ENCODE measurements at regions not wholly inside any gene's neighbourhood (a gene's known extent, or its start where the extent isn't known, plus 50 kb on each side); places are given as distances from the start of the nearest gene placed in this dataset.
"Not testable (repeated sequence)": the region's sequence is repeated elsewhere in the genome, so short reads cannot be mapped to it uniquely, and the experiment has no call there.

DNA sequence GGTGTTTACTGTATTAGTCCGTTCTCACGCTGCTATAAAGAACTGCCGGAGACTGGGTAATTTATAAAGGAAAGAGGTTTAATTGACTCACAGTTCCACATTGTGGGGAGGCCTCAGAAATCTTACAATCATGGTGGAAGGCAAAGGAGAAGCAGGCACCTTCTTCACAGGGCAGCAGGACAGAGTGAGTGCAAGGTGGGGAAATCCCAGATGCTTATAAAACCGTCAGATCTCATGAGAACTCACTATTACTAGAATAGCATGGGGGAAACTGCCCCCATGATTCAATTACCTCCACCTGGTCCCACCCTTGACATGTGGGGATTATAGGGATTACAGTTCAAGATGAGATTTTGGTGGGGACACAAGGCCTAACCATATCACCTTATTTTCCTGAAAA lies 60.1 kb upstream of the IFNGR1 start:
- not testable (repeated sequence) for H3K27me3 ChIP-seq (ENCODE audit: control insufficient read depth, insufficient read depth, low read length); H3K27ac ChIP-seq (ENCODE audit: low read length); H3K9me3 ChIP-seq (ENCODE audit: control insufficient read depth, low read depth, low read length); H3K36me3 ChIP-seq (ENCODE audit: control insufficient read depth, low read depth, low read length); H3K4me1 ChIP-seq (ENCODE audit: control insufficient read depth, low read depth, low read length); H3K9ac ChIP-seq (ENCODE audit: low read length); H3K4me3 ChIP-seq (ENCODE audit: low read length)

DNA sequence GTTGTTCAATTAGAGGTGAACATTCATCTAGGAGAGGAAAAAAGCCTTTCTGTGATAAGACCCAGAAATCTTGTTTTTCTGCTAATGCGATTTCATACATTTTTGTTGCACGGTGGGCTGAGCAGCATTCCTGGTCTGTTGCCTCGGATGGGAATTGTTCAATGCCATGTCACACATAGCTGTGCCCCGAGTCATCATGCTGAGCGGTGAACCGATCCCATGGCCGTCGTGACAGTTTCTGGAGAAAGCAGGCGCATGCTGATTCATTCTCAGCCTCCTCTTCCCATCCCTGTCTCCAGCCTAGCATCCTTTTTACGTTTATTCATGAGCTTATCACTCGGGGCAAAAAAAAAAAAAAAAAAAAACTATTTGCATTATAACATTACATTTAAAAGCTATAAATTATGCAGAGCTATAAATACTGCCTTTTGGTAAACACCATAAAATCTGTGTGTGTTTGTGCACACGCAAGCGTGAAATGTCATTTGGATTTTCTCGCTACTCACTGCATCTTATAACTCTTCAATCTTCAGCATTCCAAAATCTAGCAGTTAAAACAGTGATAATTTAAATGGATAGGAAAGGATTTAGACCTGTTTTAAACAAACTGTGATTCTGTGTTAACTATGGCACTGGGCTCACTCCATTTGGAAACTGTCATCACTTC lies 58.9 kb upstream of the IFNGR1 start:
- Histone ChIP-seq H3K4me1 (ENCODE audit: control insufficient read depth, low read depth, low read length) (peaks cover 5% of the 10 kb centered on the region), H3K36me3 (ENCODE audit: control insufficient read depth, low read depth, low read length) (no peaks in the 10 kb centered on the region), H3K27ac (ENCODE audit: low read length) (no peak overlapping the region), H3K9me3 (ENCODE audit: control insufficient read depth, low read depth, low read length) (no peaks in the 10 kb centered on the region), H3K4me3 (ENCODE audit: low read length) (no peak overlapping the region), H3K27me3 (ENCODE audit: control insufficient read depth, insufficient read depth, low read length) (no peaks in the 10 kb centered on the region), H3K9ac (ENCODE audit: low read length) (no peak overlapping the region)

DNA sequence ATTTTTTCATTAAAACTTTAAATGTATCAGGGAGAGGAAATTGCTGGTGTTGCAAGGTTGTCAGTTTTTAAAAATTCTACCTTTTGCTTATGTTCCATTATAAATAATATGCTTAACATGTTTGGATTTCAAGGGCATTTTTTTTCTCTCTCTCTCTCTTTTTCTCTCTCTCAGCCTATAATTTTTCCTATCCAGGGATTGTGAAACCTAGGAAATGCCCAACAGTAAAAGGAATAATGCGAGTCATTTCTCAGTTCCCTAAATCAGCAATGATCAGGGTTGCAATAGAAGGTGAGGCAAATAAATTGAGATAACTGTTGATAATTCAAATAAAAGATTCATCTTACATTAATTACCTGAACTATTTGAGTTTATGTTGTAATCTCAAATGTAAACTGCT lies 53.2 kb upstream of the IFNGR1 start:
- no peaks in the 10 kb centered on the region for H3K36me3 ChIP-seq (ENCODE audit: control insufficient read depth, low read depth, low read length)
- no peak overlapping the region for H3K27ac ChIP-seq (ENCODE audit: low read length)
- H3K4me3 ChIP-seq (ENCODE audit: low read length) = no peak overlapping the region
- H3K4me1 ChIP-seq (ENCODE audit: control insufficient read depth, low read depth, low read length) = no peaks in the 10 kb centered on the region
- no peak overlapping the region for H3K9ac ChIP-seq (ENCODE audit: low read length)
- no peaks in the 10 kb centered on the region for H3K27me3 ChIP-seq (ENCODE audit: control insufficient read depth, insufficient read depth, low read length)
- H3K9me3 ChIP-seq (ENCODE audit: control insufficient read depth, low read depth, low read length) = no peaks in the 10 kb centered on the region

DNA sequence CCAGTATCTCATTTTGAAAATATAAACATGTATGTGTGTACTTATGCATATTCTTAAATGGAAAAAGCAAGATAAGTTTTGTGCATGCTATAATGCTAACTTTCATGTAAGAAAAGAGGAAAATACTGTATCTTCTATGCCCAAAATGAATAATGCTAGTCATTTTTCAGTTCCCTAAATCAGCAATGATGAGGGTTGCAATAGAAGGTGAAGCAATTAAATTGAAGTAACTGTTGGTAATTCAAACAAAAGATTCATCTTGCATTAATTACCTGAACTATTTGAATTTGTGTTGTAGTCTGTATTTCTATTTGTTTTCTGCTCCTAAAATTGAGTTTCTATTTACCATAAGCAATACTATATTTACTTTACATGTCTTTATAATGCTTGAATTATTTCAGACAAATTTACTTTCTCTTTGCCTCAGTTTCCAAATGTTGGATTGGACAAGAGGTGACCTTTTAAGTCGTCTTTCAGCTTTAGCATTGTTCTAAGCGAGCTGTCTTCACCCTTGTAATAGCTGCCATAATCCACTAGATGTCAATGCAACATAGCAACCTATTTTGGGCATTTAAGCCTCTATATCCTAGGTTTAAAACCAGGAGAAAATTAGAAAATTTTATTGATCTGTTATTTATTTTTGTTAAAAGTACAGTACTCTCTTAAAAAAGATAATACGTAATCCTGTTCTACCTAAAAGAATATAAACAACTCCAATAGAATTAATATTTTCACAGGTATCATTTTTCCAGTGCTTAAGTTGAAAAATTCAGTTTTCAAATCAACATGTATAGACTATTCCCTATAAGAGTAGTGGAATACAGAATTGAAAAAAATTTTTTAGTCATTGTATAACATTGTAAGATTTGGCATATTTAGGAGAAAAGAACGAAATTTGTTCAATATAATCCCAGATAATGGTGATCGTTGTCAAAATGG lies 52.3 kb upstream of the IFNGR1 start:
- H3K27ac ChIP-seq (ENCODE audit: low read length) = no peak overlapping the region
- no peaks in the 10 kb centered on the region for H3K36me3 ChIP-seq (ENCODE audit: control insufficient read depth, low read depth, low read length)
- no peak overlapping the region for H3K9ac ChIP-seq (ENCODE audit: low read length)
- H3K9me3 ChIP-seq (ENCODE audit: control insufficient read depth, low read depth, low read length) = no peaks in the 10 kb centered on the region
- no peaks in the 10 kb centered on the region for H3K4me1 ChIP-seq (ENCODE audit: control insufficient read depth, low read depth, low read length)
- H3K27me3 ChIP-seq (ENCODE audit: control insufficient read depth, insufficient read depth, low read length) = no peaks in the 10 kb centered on the region
- H3K4me3 ChIP-seq (ENCODE audit: low read length) = no peak overlapping the region

DNA sequence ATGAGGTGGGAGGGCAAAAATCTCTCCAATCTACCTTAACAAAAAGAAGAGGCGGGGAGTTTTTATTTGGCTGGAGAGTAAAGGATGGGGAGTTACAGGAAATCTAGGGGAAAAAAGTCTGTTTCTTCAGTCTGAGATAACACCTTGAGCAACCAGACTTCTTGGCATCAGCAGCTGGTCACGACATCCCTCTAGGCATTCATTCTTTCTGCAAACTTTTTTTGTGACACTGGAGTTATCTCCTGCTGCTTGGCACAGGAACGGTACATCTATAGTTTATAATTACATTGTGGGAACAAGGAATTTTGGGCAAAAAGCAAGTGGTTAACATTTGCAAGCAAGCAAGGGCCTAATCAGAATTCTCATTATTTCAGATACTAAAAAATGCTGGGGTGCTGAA lies 50.6 kb upstream of the IFNGR1 start:
- no peak overlapping the region for H3K9ac ChIP-seq (ENCODE audit: low read length)
- no peak overlapping the region for H3K27ac ChIP-seq (ENCODE audit: low read length)
- no peaks in the 10 kb centered on the region for H3K27me3 ChIP-seq (ENCODE audit: control insufficient read depth, insufficient read depth, low read length)
- no peaks in the 10 kb centered on the region for H3K4me1 ChIP-seq (ENCODE audit: control insufficient read depth, low read depth, low read length)
- H3K4me3 ChIP-seq (ENCODE audit: low read length) = no peak overlapping the region
- no peaks in the 10 kb centered on the region for H3K9me3 ChIP-seq (ENCODE audit: control insufficient read depth, low read depth, low read length)
- H3K36me3 ChIP-seq (ENCODE audit: control insufficient read depth, low read depth, low read length) = no peaks in the 10 kb centered on the region

DNA sequence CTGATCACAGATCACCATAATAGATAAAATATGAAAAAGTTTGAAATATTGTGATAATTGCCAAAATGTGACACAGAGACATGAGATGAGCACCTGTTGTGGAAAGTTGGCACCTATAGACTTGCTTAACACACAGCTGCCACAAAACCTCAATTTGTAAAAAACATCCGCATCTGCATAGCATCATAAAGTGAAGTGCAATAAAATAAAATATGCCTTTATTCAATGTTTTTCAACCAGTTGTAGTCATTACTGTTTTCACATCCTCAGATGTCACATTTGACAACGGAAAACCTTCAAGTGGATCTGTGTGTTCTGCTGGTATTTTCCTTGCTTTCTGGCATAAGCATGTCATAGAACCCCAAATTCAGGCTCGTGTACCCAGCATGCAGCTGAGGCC lies 50.2 kb upstream of the IFNGR1 start:
- no peaks in the 10 kb centered on the region for H3K36me3 ChIP-seq (ENCODE audit: control insufficient read depth, low read depth, low read length)
- H3K27ac ChIP-seq (ENCODE audit: low read length) = no peak overlapping the region
- no peaks in the 10 kb centered on the region for H3K27me3 ChIP-seq (ENCODE audit: control insufficient read depth, insufficient read depth, low read length)
- H3K4me1 ChIP-seq (ENCODE audit: control insufficient read depth, low read depth, low read length) = no peaks in the 10 kb centered on the region
- no peak overlapping the region for H3K9ac ChIP-seq (ENCODE audit: low read length)
- no peaks in the 10 kb centered on the region for H3K9me3 ChIP-seq (ENCODE audit: control insufficient read depth, low read depth, low read length)
- H3K4me3 ChIP-seq (ENCODE audit: low read length) = no peak overlapping the region
